ENCODE measurements at regions not wholly inside any gene's neighbourhood (a gene's known extent, or its start where the extent isn't known, plus 50 kb on each side); places are given as distances from the start of the nearest gene placed in this dataset.
"Not testable (repeated sequence)": the region's sequence is repeated elsewhere in the genome, so short reads cannot be mapped to it uniquely, and the experiment has no call there.

GRCh38 chr5:177875013-177875899, 92.6 kb upstream of the FAM153A start:
- not testable (repeated sequence) for DNase-seq (ENCODE audit: extremely low read depth, low read depth)

- DNase-seq (ENCODE audit: extremely low read depth, low read depth) = not testable (repeated sequence)
Observed at GRCh38 chr5:177863822-177864446, 81.2 kb upstream of the FAM153A start.

- DNase-seq (ENCODE audit: extremely low read depth, low read depth) = not testable (repeated sequence)
Observed at GRCh38 chr5:177857642-177858200, 75.0 kb upstream of the FAM153A start.

- DNase-seq (ENCODE audit: extremely low read depth, low read depth) = not testable (repeated sequence)
Observed at GRCh38 chr5:177856474-177856873, 73.8 kb upstream of the FAM153A start.

- DNase-seq (ENCODE audit: extremely low read depth, low read depth) = not testable (repeated sequence)
Observed at GRCh38 chr5:177847914-177848313, 65.2 kb upstream of the FAM153A start.

GRCh38 chr5:177846598-177846997, 63.9 kb upstream of the FAM153A start:
- not testable (repeated sequence) for DNase-seq (ENCODE audit: extremely low read depth, low read depth)

GRCh38 chr5:177845906-177846305, 63.2 kb upstream of the FAM153A start:
- not testable (repeated sequence) for DNase-seq (ENCODE audit: extremely low read depth, low read depth)

GRCh38 chr5:177836191-177836590, 53.5 kb upstream of the FAM153A start:
- not testable (repeated sequence) for DNase-seq (ENCODE audit: extremely low read depth, low read depth)

Measured in AG09319 (cell line).